GM12875 (cell line): ENCODE measurements at regions not wholly inside any gene's neighbourhood (a gene's known extent, or its start where the extent isn't known, plus 50 kb on each side); places are given as distances from the start of the nearest gene placed in this dataset.

Experiments
- H3K4me3 ChIP-seq: one replicate; pipeline ENCODE4 v1.5.1; 2011; ENCODE audit warnings: low read depth, low read length, control low read depth
- CTCF ChIP-seq: IDR thresholded peaks from 2 replicates; pipeline ENCODE4 v1.5.1; 2011; ENCODE audit warnings: low read depth, mild to moderate bottlenecking, control low read depth, inconsistent platforms, low read length, moderate library complexity, borderline replicate concordance; ENCODE audit not compliant: insufficient read depth

GRCh38 chr6:2433711-2434110 is 188.3 kb upstream of the GMDS start:
- H3K4me3 ChIP-seq, result no peak overlapping the region
- TF ChIP-seq CTCF, result no peak

- H3K4me3 ChIP-seq, result no peak overlapping the region
- no peak for TF ChIP-seq CTCF
Observed at GRCh38 chr6:2433266-2433665, 187.9 kb upstream of the GMDS start.

GRCh38 chr6:2432292-2432691 is 186.9 kb upstream of the GMDS start:
- no peak overlapping the region for H3K4me3 ChIP-seq
- TF ChIP-seq CTCF, result no peak

GRCh38 chr6:2430612-2431011 is 185.2 kb upstream of the GMDS start:
- TF ChIP-seq CTCF, result no peak
- no peak overlapping the region for H3K4me3 ChIP-seq

GRCh38 chr6:2429460-2429859 is 184.1 kb upstream of the GMDS start:
- TF ChIP-seq CTCF, result no peak
- no peak overlapping the region for H3K4me3 ChIP-seq

- TF ChIP-seq CTCF, result no peak
- H3K4me3 ChIP-seq, result no peak overlapping the region
Observed at GRCh38 chr6:2429032-2429431, 183.6 kb upstream of the GMDS start.

GRCh38 chr6:2426561-2427340 is 181.3 kb upstream of the GMDS start:
- H3K4me3 ChIP-seq, result no peak overlapping the region
- TF ChIP-seq CTCF, result no peak
